ENCODE measurements at regions not wholly inside any gene's neighbourhood (a gene's known extent, or its start where the extent isn't known, plus 50 kb on each side); places are given as distances from the start of the nearest gene placed in this dataset.

- Mint-ChIP-seq H3K27ac (ENCODE audit: unreplicated experiment) (no peak overlapping the region), H3K4me3 (ENCODE audit: unreplicated experiment) (no peak overlapping the region), H3K36me3 (ENCODE audit: insufficient read depth, unreplicated experiment) (no peaks in the 10 kb centered on the region), H3K4me1 (ENCODE audit: low read depth, unreplicated experiment) (no peaks in the 10 kb centered on the region), H3K9me3 (ENCODE audit: unreplicated experiment) (peaks cover 27% of the 10 kb centered on the region), H3K27me3 (ENCODE audit: insufficient read depth, unreplicated experiment) (no peaks in the 10 kb centered on the region)
- ChIA-PET CTCF (no interaction called here), POLR2A (no interaction called here)
- Histone ChIP-seq H3K9me3 (peaks cover 7% of the 10 kb centered on the region), H3K4me3 (ENCODE audit: low read depth, low read length) (no peak overlapping the region), H3K36me3 (ENCODE audit: control insufficient read depth, insufficient read depth, low read length) (no peaks in the 10 kb centered on the region), H3K27me3 (replicated peaks; ENCODE audit: control insufficient read depth, insufficient read depth, low read length) (no peaks in the 10 kb centered on the region), H3K4me1 (no peaks in the 10 kb centered on the region)
- no peak for DNase-seq
- BruUV-seq (replicated peaks) = no TSS peak
- TF ChIP-seq CTCF (IDR thresholded peaks at IDR 0.05; ENCODE audit: insufficient read depth in 1 of 2, low read depth in 1 of 2, low read length in 1 of 2, severe bottlenecking in 1 of 2, unreplicated experiment in 1 of 2) = no peak
- intact Hi-C loops (cut with micrococcal nuclease; ENCODE audit: unreplicated experiment) = no loop called here
Observed at GRCh38 chr15:31897746-31898145, 132.6 kb upstream of the CHRNA7 start.

DNA sequence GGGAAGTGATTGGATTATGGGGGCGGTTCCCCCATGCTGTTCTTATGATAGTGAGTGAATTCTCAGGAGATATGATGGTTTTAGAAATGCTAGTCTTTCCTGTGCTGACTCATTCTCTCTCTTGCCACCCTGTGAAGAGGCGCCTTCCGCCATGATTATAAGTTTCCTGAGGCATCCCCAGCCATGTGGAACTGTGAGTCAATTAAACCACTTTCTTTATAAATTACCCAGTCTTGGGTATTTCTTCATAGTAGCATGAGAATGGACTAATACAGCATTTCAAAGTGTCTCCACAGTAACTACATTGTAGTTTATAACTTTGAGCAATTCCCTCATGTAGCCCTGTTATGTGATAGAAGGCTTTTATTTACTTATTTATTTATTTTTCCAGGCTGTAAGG lies 128.8 kb upstream of the CHRNA7 start:
- Histone ChIP-seq H3K27me3 (replicated peaks; ENCODE audit: control insufficient read depth, insufficient read depth, low read length) (no peaks in the 10 kb centered on the region), H3K4me3 (ENCODE audit: low read depth, low read length) (no peak overlapping the region), H3K9me3 (peaks cover 7% of the 10 kb centered on the region), H3K36me3 (ENCODE audit: control insufficient read depth, insufficient read depth, low read length) (no peaks in the 10 kb centered on the region), H3K4me1 (no peaks in the 10 kb centered on the region)
- Mint-ChIP-seq H3K27me3 (ENCODE audit: insufficient read depth, unreplicated experiment) (no peaks in the 10 kb centered on the region), H3K4me3 (ENCODE audit: unreplicated experiment) (no peak overlapping the region), H3K27ac (ENCODE audit: unreplicated experiment) (no peak overlapping the region), H3K9me3 (ENCODE audit: unreplicated experiment) (peaks cover 21% of the 10 kb centered on the region), H3K36me3 (ENCODE audit: insufficient read depth, unreplicated experiment) (no peaks in the 10 kb centered on the region), H3K4me1 (ENCODE audit: low read depth, unreplicated experiment) (no peaks in the 10 kb centered on the region)
- no peak for TF ChIP-seq CTCF (IDR thresholded peaks at IDR 0.05; ENCODE audit: insufficient read depth in 1 of 2, low read depth in 1 of 2, low read length in 1 of 2, severe bottlenecking in 1 of 2, unreplicated experiment in 1 of 2)
- ChIA-PET POLR2A (no interaction called here), CTCF (no interaction called here)
- intact Hi-C loops (cut with micrococcal nuclease; ENCODE audit: unreplicated experiment) = no loop called here
- BruUV-seq (replicated peaks) = no TSS peak
- no peak for DNase-seq

- Histone ChIP-seq H3K4me1 (no peaks in the 10 kb centered on the region), H3K9me3 (no peaks in the 10 kb centered on the region), H3K4me3 (ENCODE audit: low read depth, low read length) (no peak overlapping the region), H3K27me3 (replicated peaks; ENCODE audit: control insufficient read depth, insufficient read depth, low read length) (no peaks in the 10 kb centered on the region), H3K36me3 (ENCODE audit: control insufficient read depth, insufficient read depth, low read length) (no peaks in the 10 kb centered on the region)
- intact Hi-C loops (cut with micrococcal nuclease; ENCODE audit: unreplicated experiment) = no loop called here
- no peak for TF ChIP-seq CTCF (IDR thresholded peaks at IDR 0.05; ENCODE audit: insufficient read depth in 1 of 2, low read depth in 1 of 2, low read length in 1 of 2, severe bottlenecking in 1 of 2, unreplicated experiment in 1 of 2)
- BruUV-seq (replicated peaks) = no TSS peak
- POLR2A ChIA-PET = no interaction called here
- H3K4me3 Mint-ChIP-seq (ENCODE audit: unreplicated experiment) = no peak overlapping the region
- CTCF ChIA-PET = no interaction called here
- H3K27ac Mint-ChIP-seq (ENCODE audit: unreplicated experiment) = no peak overlapping the region
- H3K27me3 Mint-ChIP-seq (ENCODE audit: insufficient read depth, unreplicated experiment) = no peaks in the 10 kb centered on the region
- H3K36me3 Mint-ChIP-seq (ENCODE audit: insufficient read depth, unreplicated experiment) = no peaks in the 10 kb centered on the region
- DNase-seq = no peak
- H3K9me3 Mint-ChIP-seq (ENCODE audit: unreplicated experiment) = peaks cover 6% of the 10 kb centered on the region
- H3K4me1 Mint-ChIP-seq (ENCODE audit: low read depth, unreplicated experiment) = no peaks in the 10 kb centered on the region
Observed at GRCh38 chr15:31905054-31905453, 125.3 kb upstream of the CHRNA7 start.
